Stimulated activated memory B cell treated with anti-CD40 and anti-IgM and Interleukin-4, amounts not matched to agents 10 μg/mL and 1 μg/mL and 100 μg/mL, for 72 hours (primary cell): ENCODE measurements at regions not wholly inside any gene's neighbourhood (a gene's known extent, or its start where the extent isn't known, plus 50 kb on each side); places are given as distances from the start of the nearest gene placed in this dataset.
"Not testable (repeated sequence)": the region's sequence is repeated elsewhere in the genome, so short reads cannot be mapped to it uniquely, and the experiment has no call there.

Experiments
- ATAC-seq: fragments of 150-1000 bp; cut with Tn5 transposase; 2 replicates; pipeline ENCODE4 v1.10.0; 2021
- H3K27ac Mint-ChIP-seq: one replicate; pipeline ENCODE4 v1.8.0; 2022; ENCODE audit warnings: mild to moderate bottlenecking, mixed read lengths
- H3K27me3 Mint-ChIP-seq: one replicate; pipeline ENCODE4 v1.8.0; 2022; ENCODE audit warnings: mixed read lengths
- H3K36me3 Mint-ChIP-seq: one replicate; pipeline ENCODE4 v1.8.0; 2022; ENCODE audit warnings: mixed read lengths
- H3K4me1 Mint-ChIP-seq: one replicate; pipeline ENCODE4 v1.8.0; 2022; ENCODE audit warnings: mixed read lengths
- H3K4me3 Mint-ChIP-seq: one replicate; pipeline ENCODE4 v1.8.0; 2022; ENCODE audit warnings: mild to moderate bottlenecking, moderate library complexity, mixed read lengths
- H3K9me3 Mint-ChIP-seq: one replicate; pipeline ENCODE4 v1.8.0; 2022; ENCODE audit warnings: mixed read lengths

GRCh38 chr7:76879733-76880288, 152.3 kb downstream of the SPDYE17 start:
- H3K36me3 Mint-ChIP-seq, H3K4me1 Mint-ChIP-seq, H3K9me3 Mint-ChIP-seq, H3K27ac Mint-ChIP-seq, H3K4me3 Mint-ChIP-seq, ATAC-seq: not testable (repeated sequence)
- H3K27me3 Mint-ChIP-seq, result peaks cover 11% of the 10 kb centered on the region

- not testable (repeated sequence) for H3K27ac Mint-ChIP-seq, H3K9me3 Mint-ChIP-seq, H3K4me3 Mint-ChIP-seq, H3K4me1 Mint-ChIP-seq, ATAC-seq, H3K36me3 Mint-ChIP-seq
- peaks cover 11% of the 10 kb centered on the region for H3K27me3 Mint-ChIP-seq
Measured at GRCh38 chr7:76875760-76876159, 156.4 kb downstream of the SPDYE17 start.

GRCh38 chr7:76870504-76870808, 161.7 kb downstream of the SPDYE17 start:
- H3K4me3 Mint-ChIP-seq, ATAC-seq, H3K9me3 Mint-ChIP-seq, H3K27me3 Mint-ChIP-seq, H3K4me1 Mint-ChIP-seq, H3K36me3 Mint-ChIP-seq, H3K27ac Mint-ChIP-seq: not testable (repeated sequence)

- not testable (repeated sequence) for H3K9me3 Mint-ChIP-seq, H3K27me3 Mint-ChIP-seq, H3K4me1 Mint-ChIP-seq, ATAC-seq, H3K27ac Mint-ChIP-seq, H3K4me3 Mint-ChIP-seq, H3K36me3 Mint-ChIP-seq
Measured at GRCh38 chr7:76867364-76867889, 164.7 kb downstream of the SPDYE17 start.

GRCh38 chr7:76863150-76863773, 168.9 kb downstream of the SPDYE17 start:
- H3K4me3 Mint-ChIP-seq, H3K27me3 Mint-ChIP-seq, ATAC-seq, H3K9me3 Mint-ChIP-seq, H3K4me1 Mint-ChIP-seq, H3K36me3 Mint-ChIP-seq, H3K27ac Mint-ChIP-seq: not testable (repeated sequence)

GRCh38 chr7:76862241-76862640, 169.9 kb downstream of the SPDYE17 start:
- H3K9me3 Mint-ChIP-seq, ATAC-seq, H3K36me3 Mint-ChIP-seq: not testable (repeated sequence)

GRCh38 chr7:76859933-76860332, 172.2 kb downstream of the SPDYE17 start:
- not testable (repeated sequence) for H3K36me3 Mint-ChIP-seq, H3K27ac Mint-ChIP-seq, H3K4me1 Mint-ChIP-seq, H3K9me3 Mint-ChIP-seq, H3K4me3 Mint-ChIP-seq, H3K27me3 Mint-ChIP-seq, ATAC-seq

More at GRCh38 chr7:76862241-76862640, 169.9 kb downstream of the SPDYE17 start:
- H3K27me3 Mint-ChIP-seq, H3K27ac Mint-ChIP-seq, H3K4me3 Mint-ChIP-seq, H3K4me1 Mint-ChIP-seq: not testable (repeated sequence)

GRCh38 chr7:76854631-76855030, 177.5 kb downstream of the SPDYE17 start:
- not testable (repeated sequence) for ATAC-seq

GRCh38 chr7:76852787-76853584, 179.2 kb downstream of the SPDYE17 start:
- H3K36me3 Mint-ChIP-seq, H3K9me3 Mint-ChIP-seq, H3K4me1 Mint-ChIP-seq, H3K27ac Mint-ChIP-seq, H3K27me3 Mint-ChIP-seq, H3K4me3 Mint-ChIP-seq, ATAC-seq: not testable (repeated sequence)

More at GRCh38 chr7:76854631-76855030, 177.5 kb downstream of the SPDYE17 start:
- H3K27ac Mint-ChIP-seq, H3K4me3 Mint-ChIP-seq, H3K27me3 Mint-ChIP-seq, H3K4me1 Mint-ChIP-seq, H3K36me3 Mint-ChIP-seq, H3K9me3 Mint-ChIP-seq: not testable (repeated sequence)

GRCh38 chr7:76852362-76852761, 179.8 kb downstream of the SPDYE17 start:
- H3K9me3 Mint-ChIP-seq, ATAC-seq, H3K27me3 Mint-ChIP-seq, H3K4me1 Mint-ChIP-seq, H3K36me3 Mint-ChIP-seq, H3K27ac Mint-ChIP-seq, H3K4me3 Mint-ChIP-seq: not testable (repeated sequence)

GRCh38 chr7:76851617-76852016, 180.5 kb downstream of the SPDYE17 start:
- H3K27ac Mint-ChIP-seq, H3K4me1 Mint-ChIP-seq, H3K4me3 Mint-ChIP-seq, H3K36me3 Mint-ChIP-seq, H3K9me3 Mint-ChIP-seq, H3K27me3 Mint-ChIP-seq, ATAC-seq: not testable (repeated sequence)

GRCh38 chr7:76849887-76850563, 182.1 kb downstream of the SPDYE17 start:
- ATAC-seq, H3K36me3 Mint-ChIP-seq, H3K9me3 Mint-ChIP-seq, H3K27me3 Mint-ChIP-seq, H3K4me3 Mint-ChIP-seq, H3K4me1 Mint-ChIP-seq, H3K27ac Mint-ChIP-seq: not testable (repeated sequence)

GRCh38 chr7:76839879-76840278, 192.3 kb downstream of the SPDYE17 start:
- not testable (repeated sequence) for H3K4me3 Mint-ChIP-seq, H3K4me1 Mint-ChIP-seq, H3K27ac Mint-ChIP-seq, ATAC-seq
- Mint-ChIP-seq H3K36me3 (peaks cover 14% of the 10 kb centered on the region), H3K27me3 (peaks cover 19% of the 10 kb centered on the region), H3K9me3 (peaks cover 13% of the 10 kb centered on the region)

- not testable (repeated sequence) for H3K4me1 Mint-ChIP-seq, H3K27ac Mint-ChIP-seq, H3K4me3 Mint-ChIP-seq, ATAC-seq
- Mint-ChIP-seq H3K9me3 (peaks cover 13% of the 10 kb centered on the region), H3K36me3 (peaks cover 14% of the 10 kb centered on the region), H3K27me3 (peaks cover 19% of the 10 kb centered on the region)
Measured at GRCh38 chr7:76839214-76839613, 192.9 kb downstream of the SPDYE17 start.

- peaks cover 19% of the 10 kb centered on the region for H3K27me3 Mint-ChIP-seq
Measured at GRCh38 chr7:76838357-76838756, 193.8 kb downstream of the SPDYE17 start.

More at GRCh38 chr7:76838357-76838756, 193.8 kb downstream of the SPDYE17 start:
- peaks cover 14% of the 10 kb centered on the region for H3K36me3 Mint-ChIP-seq
- not testable (repeated sequence) for H3K27ac Mint-ChIP-seq, ATAC-seq, H3K4me1 Mint-ChIP-seq, H3K4me3 Mint-ChIP-seq
- H3K9me3 Mint-ChIP-seq, result peaks cover 13% of the 10 kb centered on the region
